Dendritic cell treated with granulocyte-macrophage colony-stimulating factor and Interleukin-4, amounts not matched to agents 40 ng/mL and 50 ng/mL, for 4 days (primary cell): ENCODE measurements at regions not wholly inside any gene's neighbourhood (a gene's known extent, or its start where the extent isn't known, plus 50 kb on each side); places are given as distances from the start of the nearest gene placed in this dataset.

Source experiments
- H3K27ac Mint-ChIP-seq: one replicate; pipeline ENCODE4 v1.8.0; 2022; ENCODE audit warnings: mild to moderate bottlenecking, mixed read lengths
- H3K27me3 Mint-ChIP-seq: one replicate; pipeline ENCODE4 v1.8.0; 2022; ENCODE audit warnings: mild to moderate bottlenecking, mixed read lengths
- H3K36me3 Mint-ChIP-seq: one replicate; pipeline ENCODE4 v1.8.0; 2022; ENCODE audit warnings: low read depth, mixed read lengths
- H3K4me1 Mint-ChIP-seq: one replicate; pipeline ENCODE4 v1.8.0; 2022; ENCODE audit warnings: low read depth, mixed read lengths
- H3K4me3 Mint-ChIP-seq: one replicate; pipeline ENCODE4 v1.8.0; 2022; ENCODE audit warnings: mild to moderate bottlenecking, moderate library complexity, mixed read lengths
- H3K9me3 Mint-ChIP-seq: one replicate; pipeline ENCODE4 v1.8.0; 2022; ENCODE audit warnings: mixed read lengths
- intact Hi-C: fragments of 100-400 bp; cut with micrococcal nuclease; formaldehyde crosslinking; loops from one replicate; pipeline ENCODE4 v1.15.0; 2022

DNA sequence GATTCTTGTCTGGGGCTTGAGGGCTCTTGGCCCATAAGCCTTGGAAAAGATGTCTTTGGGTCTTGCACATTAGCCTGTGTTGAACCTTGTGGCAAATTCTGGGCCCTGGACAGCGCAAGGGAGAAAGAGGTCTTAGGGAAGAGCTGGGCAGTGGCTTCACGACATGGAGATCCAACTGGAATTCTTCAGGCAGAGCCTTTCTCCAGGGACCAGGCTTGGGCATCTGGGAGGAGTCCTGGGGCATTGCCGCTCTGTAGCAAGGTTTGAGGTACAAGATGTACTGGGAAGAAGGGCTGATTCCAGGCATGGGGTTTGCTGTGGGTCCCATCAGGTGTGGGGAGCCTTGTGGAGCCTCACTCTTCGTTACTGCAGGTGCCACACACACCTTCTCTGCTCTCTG lies 104.0 kb upstream of the ACTRT1 start:
- Mint-ChIP-seq H3K9me3 (peaks cover 12% of the 10 kb centered on the region), H3K27ac (no peak overlapping the region), H3K36me3 (no peaks in the 10 kb centered on the region), H3K4me1 (no peaks in the 10 kb centered on the region), H3K27me3 (no peaks in the 10 kb centered on the region), H3K4me3 (no peak overlapping the region)
- intact Hi-C loops: no loop called here

DNA sequence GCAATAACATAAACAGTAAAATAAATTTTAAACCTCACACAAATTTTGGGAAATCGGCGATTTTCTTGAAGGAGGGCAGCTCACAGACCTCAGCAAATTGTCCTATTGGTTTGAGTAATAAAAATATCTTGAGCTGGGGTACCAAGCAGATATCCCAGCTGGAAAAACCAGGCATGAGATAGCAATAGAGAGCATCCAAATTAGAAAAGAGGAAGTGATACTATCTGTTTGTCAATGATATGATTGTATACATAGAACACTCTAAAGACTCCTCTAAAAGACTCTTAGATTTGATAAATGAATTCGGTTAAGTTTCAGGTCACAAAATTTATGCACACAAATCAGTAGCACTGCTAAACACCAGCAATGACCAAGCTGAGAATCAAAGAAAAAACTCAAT lies 90.5 kb upstream of the ACTRT1 start:
- Mint-ChIP-seq H3K36me3 (no peaks in the 10 kb centered on the region), H3K4me1 (no peaks in the 10 kb centered on the region), H3K27ac (no peak overlapping the region), H3K27me3 (no peaks in the 10 kb centered on the region), H3K4me3 (no peak overlapping the region), H3K9me3 (peaks cover 9% of the 10 kb centered on the region)
- intact Hi-C loops: no loop called here

DNA sequence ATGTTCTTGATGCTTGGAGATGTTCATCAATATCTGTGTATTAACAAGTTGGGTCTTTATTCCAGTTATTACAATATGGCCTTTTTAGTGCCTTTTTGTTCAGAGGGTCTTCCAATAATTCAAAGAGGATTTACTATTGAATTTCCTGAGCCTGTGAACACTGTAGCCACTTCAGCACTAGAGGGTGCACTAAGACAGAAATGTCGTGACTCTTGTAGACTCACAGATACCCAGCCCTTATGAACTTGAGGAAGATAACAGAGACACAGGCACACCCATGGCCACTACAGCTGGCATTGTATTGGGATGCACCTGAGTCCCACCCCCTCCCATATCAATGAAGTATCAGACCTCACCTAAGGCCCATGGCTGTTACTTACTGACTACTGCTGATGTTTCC lies 54.4 kb upstream of the ACTRT1 start:
- intact Hi-C loops: no loop called here
- no peaks in the 10 kb centered on the region for H3K36me3 Mint-ChIP-seq
- H3K27me3 Mint-ChIP-seq: no peaks in the 10 kb centered on the region
- H3K9me3 Mint-ChIP-seq: no peaks in the 10 kb centered on the region
- no peak overlapping the region for H3K4me3 Mint-ChIP-seq
- no peaks in the 10 kb centered on the region for H3K4me1 Mint-ChIP-seq
- no peak overlapping the region for H3K27ac Mint-ChIP-seq

DNA sequence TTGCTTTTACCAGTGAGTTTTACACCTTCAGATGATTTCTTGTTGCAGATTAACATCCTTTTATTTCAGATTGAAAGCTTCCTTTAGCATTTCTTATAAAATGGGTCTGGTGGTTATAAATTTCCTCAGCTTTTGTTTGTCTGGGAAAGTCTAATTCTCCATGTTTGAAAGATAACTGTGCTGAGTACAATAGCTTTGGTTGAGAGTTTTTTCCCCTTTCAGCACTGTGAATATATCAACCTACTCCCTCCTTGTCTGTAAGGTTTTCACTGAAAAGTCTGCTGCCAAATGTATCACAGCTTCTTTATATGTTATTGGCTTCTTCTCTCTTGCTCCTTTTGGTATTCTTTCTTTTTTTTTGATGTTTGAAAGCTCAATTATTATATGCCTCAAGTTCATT lies 53.5 kb upstream of the ACTRT1 start:
- no peak overlapping the region for H3K27ac Mint-ChIP-seq
- H3K4me3 Mint-ChIP-seq: no peak overlapping the region
- intact Hi-C loops: no loop called here
- H3K4me1 Mint-ChIP-seq: no peaks in the 10 kb centered on the region
- H3K27me3 Mint-ChIP-seq: no peaks in the 10 kb centered on the region
- no peaks in the 10 kb centered on the region for H3K36me3 Mint-ChIP-seq
- no peaks in the 10 kb centered on the region for H3K9me3 Mint-ChIP-seq
